D721Med (cell line): ENCODE measurements at regions not wholly inside any gene's neighbourhood (a gene's known extent, or its start where the extent isn't known, plus 50 kb on each side); places are given as distances from the start of the nearest gene placed in this dataset.

Experiments
- DNase-seq: peaks from one replicate; pipeline ENCODE4 v3.0.0; 2011; ENCODE audit warnings: low spot score; ENCODE audit not compliant: insufficient read length
- FAIRE-seq: peaks from 2 replicates; lab custom pipeline; 2011; peaks lifted over from hg19 to GRCh38; lab: Jason Lieb, UNC
- TF ChIP-seq, protein P1 (sequence below): IDR thresholded peaks from 2 replicates; pipeline ENCODE4 v1.5.1; 2012; ENCODE audit warnings: mild to moderate bottlenecking, control low read depth; ENCODE audit not compliant: insufficient read depth; ENCODE audit errors: missing control alignments

DNA sequence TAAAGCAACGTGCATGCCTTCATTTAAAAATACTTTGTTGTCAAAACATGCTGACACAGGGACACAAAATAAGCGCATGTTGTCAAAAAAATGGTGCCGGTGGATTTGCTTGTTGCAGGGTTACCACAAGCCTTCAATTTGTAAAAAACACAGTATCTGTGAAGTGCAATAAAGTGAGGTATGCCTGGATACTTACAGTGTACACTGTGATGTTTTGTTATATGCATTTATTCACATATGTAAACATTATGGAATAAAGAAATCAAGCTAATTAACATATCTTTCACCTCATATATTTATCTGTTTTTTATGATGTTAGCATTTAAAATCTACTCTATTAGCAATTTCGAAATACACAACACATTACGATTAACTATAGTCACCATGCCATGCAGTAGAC lies 202.6 kb upstream of the FZD8 start:
- TF ChIP-seq, protein P1, sequence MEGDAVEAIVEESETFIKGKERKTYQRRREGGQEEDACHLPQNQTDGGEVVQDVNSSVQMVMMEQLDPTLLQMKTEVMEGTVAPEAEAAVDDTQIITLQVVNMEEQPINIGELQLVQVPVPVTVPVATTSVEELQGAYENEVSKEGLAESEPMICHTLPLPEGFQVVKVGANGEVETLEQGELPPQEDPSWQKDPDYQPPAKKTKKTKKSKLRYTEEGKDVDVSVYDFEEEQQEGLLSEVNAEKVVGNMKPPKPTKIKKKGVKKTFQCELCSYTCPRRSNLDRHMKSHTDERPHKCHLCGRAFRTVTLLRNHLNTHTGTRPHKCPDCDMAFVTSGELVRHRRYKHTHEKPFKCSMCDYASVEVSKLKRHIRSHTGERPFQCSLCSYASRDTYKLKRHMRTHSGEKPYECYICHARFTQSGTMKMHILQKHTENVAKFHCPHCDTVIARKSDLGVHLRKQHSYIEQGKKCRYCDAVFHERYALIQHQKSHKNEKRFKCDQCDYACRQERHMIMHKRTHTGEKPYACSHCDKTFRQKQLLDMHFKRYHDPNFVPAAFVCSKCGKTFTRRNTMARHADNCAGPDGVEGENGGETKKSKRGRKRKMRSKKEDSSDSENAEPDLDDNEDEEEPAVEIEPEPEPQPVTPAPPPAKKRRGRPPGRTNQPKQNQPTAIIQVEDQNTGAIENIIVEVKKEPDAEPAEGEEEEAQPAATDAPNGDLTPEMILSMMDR = no peak
- DNase-seq (no peak), FAIRE-seq (no peak)

DNA sequence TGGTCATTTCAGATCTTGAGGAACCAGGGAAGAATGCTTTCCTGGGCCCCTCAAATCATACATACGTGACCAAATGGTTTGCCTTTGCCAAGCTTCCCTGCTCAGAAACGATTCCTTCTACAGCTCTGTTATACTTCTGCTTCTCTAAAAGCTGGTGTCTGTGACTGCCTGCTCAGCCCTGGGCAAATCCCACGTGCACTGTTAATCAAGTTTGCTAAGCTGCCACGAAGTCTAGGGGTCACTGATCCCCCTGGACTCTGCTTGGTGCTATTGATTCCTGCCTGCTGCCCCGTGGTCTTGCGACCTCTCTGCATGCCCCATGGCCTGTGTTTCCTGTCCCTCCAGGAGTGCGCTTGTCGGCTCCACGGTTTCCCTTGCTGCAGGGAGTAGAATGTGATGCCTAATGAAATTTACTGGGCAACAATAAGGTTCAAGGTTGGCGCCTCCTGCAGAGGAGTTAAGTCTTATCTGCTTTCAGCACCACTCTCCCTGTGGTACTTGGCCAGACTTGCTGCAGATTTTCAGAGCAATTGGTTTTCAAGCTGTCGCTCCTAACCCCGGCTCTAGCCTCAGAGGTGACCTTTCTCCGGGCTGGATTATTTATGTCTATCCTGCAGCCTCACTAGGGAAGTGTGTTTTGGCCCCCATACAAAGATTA lies 201.6 kb upstream of the FZD8 start:
- FAIRE-seq (no peak), DNase-seq (no peak)
- TF ChIP-seq, protein P1 = no peak

DNA sequence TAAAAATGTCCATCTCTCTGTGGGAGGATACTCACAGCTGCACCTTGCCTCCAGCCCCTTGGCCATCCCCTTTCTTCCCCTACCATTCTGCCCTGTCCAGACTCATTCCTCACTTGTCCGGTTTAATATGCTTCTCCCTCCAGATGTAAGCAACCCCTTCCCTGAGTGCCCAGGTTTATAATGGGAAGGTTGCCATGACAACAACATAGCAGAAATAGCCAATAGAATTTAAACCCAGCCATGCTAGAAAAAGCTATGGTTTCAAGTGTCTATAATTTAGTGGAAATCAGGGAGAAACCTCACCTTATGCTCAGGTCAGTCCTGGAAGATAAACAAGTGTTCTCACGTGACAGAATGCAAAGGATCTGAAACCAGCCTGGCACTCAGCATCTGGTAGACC lies 196.0 kb upstream of the FZD8 start:
- TF ChIP-seq, protein P1 = no peak
- FAIRE-seq (no peak), DNase-seq (no peak)

DNA sequence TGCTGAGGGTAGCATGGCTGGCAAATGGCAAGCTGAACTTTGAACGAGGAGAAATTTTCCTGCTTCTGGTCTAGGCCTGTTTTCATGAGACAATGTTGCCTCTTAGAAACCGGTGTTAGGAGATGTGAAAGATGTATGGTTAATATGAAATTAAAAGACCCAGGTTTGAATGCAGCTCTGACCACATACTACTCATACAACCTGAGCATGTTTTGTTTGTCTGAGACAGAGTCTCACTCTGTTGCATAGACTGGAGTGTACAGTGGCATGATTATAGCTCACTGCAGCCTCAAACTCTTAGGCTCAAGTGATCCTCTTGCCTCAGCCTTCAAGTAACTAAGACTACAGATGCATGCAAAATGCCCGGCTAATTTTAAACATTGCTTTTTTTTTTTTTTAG lies 193.4 kb upstream of the FZD8 start:
- no peak for FAIRE-seq
- TF ChIP-seq, protein P1 = no peak
- DNase-seq = no peak

DNA sequence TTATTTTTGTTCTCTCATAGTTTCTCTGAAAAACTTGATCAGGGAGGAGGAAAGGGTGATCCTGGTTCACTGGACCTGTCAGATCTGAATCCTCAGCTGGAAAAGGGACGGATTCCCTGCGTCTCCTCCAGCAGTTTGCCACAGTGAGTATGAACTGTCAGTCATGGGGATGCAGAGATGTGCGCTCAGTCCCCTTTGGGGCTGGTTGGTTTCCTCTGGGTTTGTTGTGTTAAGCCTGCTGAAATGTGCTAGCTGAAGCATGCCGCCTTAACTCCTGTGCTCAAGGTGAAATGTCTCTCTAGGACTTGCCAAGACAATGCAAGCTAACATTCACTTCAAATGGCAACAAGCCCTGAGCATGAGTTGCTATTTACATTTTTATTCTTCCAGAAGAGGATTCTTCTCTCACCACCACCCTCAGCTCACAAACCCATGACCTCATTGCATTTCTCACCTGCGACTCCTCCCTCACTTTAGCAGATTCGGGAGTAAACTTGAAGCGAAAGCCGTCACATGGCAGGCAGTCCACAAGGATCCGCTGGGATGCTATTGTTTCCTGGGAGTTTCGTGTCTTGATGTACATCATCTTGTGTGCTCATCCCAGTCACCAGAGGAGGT lies 192.9 kb upstream of the FZD8 start:
- FAIRE-seq (no peak), DNase-seq (no peak)
- TF ChIP-seq, protein P1 = no peak

DNA sequence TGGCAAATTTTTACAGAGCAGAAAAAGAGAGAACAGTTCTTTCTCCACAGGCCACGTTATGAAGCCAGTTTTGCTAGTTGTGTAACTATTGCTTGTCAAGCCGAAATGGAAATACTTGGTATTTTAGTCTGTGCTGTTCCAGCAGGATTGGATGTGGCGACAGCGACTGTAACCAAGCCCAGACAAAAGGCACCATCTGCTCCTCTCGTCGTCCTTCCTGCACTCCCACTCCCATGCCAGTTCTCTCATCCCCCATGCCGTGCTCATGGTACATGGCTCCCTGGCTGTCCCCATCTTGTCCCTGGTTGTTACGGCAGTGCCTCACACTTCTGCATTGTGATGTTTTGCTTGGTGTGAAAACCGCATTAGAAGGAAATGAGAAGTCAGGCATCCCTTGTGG lies 185.7 kb upstream of the FZD8 start:
- FAIRE-seq = no peak
- TF ChIP-seq, protein P1 = no peak

DNA sequence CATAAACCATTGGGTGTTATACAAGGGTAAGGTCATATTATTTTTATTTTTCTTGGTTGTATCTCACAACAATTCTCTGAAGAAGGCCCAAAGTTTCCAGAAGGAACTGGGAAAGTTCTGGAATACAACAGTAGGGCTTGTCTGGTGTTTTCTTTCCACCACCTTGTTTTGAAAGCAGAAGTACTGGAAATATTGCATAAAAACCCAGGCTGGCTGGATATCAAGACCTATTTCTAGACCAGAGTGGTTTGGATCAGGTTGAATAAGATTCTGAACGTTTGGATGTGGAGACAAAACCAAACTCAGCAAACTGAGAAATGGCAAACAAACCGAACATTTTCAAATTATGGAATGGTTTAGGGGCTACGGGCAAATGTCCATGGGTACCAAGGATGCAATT lies 182.6 kb upstream of the FZD8 start:
- TF ChIP-seq, protein P1 = no peak
- no peak for FAIRE-seq
- DNase-seq = no peak

More for the DNA sequence above, 185.7 kb upstream of the FZD8 start:
- no peak for DNase-seq
